ENCODE measurements at regions not wholly inside any gene's neighbourhood (a gene's known extent, or its start where the extent isn't known, plus 50 kb on each side); places are given as distances from the start of the nearest gene placed in this dataset.
A peak's percentile ranks its signal among the peaks of the same experiment; 100 is the strongest.

DNA sequence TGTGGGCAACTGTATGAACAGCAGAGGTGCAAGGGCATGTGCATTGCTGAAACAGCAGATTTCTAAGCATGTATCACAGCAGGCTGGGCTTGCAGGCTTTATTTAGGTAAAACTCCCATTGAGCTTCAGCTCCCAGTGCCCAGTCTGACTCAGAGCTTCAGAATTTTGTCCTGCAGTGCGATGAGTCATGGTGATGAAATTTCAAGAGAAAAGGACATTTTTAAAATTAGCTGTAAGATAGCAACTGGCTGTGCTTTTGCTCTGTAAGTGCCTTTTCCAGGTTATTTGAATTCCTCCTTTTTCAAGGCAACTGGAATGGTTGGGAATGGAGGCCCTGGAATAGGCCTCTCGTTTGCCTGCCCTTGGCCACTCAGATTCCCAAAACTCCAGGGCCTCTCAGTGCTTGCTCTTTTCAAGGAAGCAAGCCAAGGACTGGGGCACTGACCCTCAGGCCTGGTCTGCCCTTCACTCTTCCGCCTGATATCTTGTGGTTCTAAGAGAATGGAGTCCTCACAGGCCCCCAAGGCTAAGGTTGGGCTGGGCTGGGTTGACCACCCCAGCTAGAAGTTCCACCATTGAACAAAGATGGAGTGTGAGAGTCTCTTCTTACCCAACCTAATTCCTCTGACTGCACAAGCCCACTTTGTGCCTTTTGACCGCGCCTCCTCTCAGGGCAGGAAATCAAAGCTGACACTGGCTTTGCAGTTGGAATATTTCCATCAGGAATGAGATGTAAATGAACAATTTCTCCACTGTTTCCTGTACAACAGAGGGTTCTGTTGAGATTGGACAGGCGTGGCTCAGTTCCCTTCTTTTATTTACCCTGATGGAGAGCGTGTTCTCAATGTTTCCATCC is 59.5 kb upstream of the PRSS23 start (continued):
- TF ChIP-seq, protein P1, sequence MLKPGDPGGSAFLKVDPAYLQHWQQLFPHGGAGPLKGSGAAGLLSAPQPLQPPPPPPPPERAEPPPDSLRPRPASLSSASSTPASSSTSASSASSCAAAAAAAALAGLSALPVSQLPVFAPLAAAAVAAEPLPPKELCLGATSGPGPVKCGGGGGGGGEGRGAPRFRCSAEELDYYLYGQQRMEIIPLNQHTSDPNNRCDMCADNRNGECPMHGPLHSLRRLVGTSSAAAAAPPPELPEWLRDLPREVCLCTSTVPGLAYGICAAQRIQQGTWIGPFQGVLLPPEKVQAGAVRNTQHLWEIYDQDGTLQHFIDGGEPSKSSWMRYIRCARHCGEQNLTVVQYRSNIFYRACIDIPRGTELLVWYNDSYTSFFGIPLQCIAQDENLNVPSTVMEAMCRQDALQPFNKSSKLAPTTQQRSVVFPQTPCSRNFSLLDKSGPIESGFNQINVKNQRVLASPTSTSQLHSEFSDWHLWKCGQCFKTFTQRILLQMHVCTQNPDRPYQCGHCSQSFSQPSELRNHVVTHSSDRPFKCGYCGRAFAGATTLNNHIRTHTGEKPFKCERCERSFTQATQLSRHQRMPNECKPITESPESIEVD (tag by site-specific recombination; IDR thresholded peaks at IDR 0.05), result peak; percentile 87
- TF ChIP-seq ZNF785 (tag by site-specific recombination; IDR thresholded peaks at IDR 0.05) (no peak), OVOL3 (tag by site-specific recombination; IDR thresholded peaks at IDR 0.05) (no peak), FEZF1 (tag by site-specific recombination; IDR thresholded peaks at IDR 0.05) (peak; percentile 98), ZBTB21 (tag by site-specific recombination; IDR thresholded peaks at IDR 0.05) (peak; percentile 41; the same call in 1 of the 2 replicates), ZNF324 (tag by site-specific recombination; IDR thresholded peaks at IDR 0.05) (peak; percentile 26; the same call in 1 of the 2 replicates), PRDM1 (tag by site-specific recombination; IDR thresholded peaks at IDR 0.05) (peak; percentile 41; the same call in 1 of the 2 replicates), ZNF707 (tag by site-specific recombination; IDR thresholded peaks at IDR 0.05) (no peak), ZNF24 (tag by site-specific recombination; IDR thresholded peaks at IDR 0.05) (0 out of 2 replicates have a peak, but pooled peaks have one; percentile 37), ZNF391 (tag by site-specific recombination; IDR thresholded peaks at IDR 0.05; ENCODE audit: borderline replicate concordance, low read depth) (no peak), ZNF629 (tag by site-specific recombination; IDR thresholded peaks at IDR 0.05) (peak; percentile 79), ZNF521 (tag by site-specific recombination; IDR thresholded peaks at IDR 0.05) (no peak), ZBTB20 (tag by site-specific recombination; IDR thresholded peaks at IDR 0.05) (peak; percentile 55; the same call in 1 of the 2 replicates), ZNF654 (tag by site-specific recombination; IDR thresholded peaks at IDR 0.05; ENCODE audit: low read depth) (peak; percentile 5; the same call in 1 of the 2 replicates), ZNF701 (tag by site-specific recombination; IDR thresholded peaks at IDR 0.05) (no peak), ZIC2 (tag by site-specific recombination; IDR thresholded peaks at IDR 0.05) (peak; percentile 48), HOXA7 (CRISPR knock-in tag; IDR thresholded peaks at IDR 0.05; ENCODE audit: borderline replicate concordance) (no peak), SP7 (tag by site-specific recombination; IDR thresholded peaks at IDR 0.05) (peak; percentile 62; the same call in 1 of the 2 replicates), ZNF544 (tag by site-specific recombination; IDR thresholded peaks at IDR 0.05) (no peak), MZF1 (tag by site-specific recombination; IDR thresholded peaks at IDR 0.05; ENCODE audit: borderline replicate concordance) (no peak), ZNF366 (tag by site-specific recombination; conservative IDR thresholded peaks at IDR 0.05) (peak; percentile 46), ZEB2 (tag by site-specific recombination; IDR thresholded peaks at IDR 0.05) (peak; percentile 79), ZNF660 (tag by site-specific recombination; IDR thresholded peaks at IDR 0.05) (peak; percentile 73; the same call in 1 of the 2 replicates), ZXDB (tag by site-specific recombination; IDR thresholded peaks at IDR 0.05) (0 out of 2 replicates have a peak, but pooled peaks have one; percentile 35)
- TF ChIP-seq, protein P2, sequence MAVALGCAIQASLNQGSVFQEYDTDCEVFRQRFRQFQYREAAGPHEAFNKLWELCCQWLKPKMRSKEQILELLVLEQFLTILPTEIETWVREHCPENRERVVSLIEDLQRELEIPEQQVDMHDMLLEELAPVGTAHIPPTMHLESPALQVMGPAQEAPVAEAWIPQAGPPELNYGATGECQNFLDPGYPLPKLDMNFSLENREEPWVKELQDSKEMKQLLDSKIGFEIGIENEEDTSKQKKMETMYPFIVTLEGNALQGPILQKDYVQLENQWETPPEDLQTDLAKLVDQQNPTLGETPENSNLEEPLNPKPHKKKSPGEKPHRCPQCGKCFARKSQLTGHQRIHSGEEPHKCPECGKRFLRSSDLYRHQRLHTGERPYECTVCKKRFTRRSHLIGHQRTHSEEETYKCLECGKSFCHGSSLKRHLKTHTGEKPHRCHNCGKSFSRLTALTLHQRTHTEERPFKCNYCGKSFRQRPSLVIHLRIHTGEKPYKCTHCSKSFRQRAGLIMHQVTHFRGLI (tag by site-specific recombination; IDR thresholded peaks at IDR 0.05), result peak; percentile 54; the same call in 1 of the 2 replicates
- TF ChIP-seq, protein P3, sequence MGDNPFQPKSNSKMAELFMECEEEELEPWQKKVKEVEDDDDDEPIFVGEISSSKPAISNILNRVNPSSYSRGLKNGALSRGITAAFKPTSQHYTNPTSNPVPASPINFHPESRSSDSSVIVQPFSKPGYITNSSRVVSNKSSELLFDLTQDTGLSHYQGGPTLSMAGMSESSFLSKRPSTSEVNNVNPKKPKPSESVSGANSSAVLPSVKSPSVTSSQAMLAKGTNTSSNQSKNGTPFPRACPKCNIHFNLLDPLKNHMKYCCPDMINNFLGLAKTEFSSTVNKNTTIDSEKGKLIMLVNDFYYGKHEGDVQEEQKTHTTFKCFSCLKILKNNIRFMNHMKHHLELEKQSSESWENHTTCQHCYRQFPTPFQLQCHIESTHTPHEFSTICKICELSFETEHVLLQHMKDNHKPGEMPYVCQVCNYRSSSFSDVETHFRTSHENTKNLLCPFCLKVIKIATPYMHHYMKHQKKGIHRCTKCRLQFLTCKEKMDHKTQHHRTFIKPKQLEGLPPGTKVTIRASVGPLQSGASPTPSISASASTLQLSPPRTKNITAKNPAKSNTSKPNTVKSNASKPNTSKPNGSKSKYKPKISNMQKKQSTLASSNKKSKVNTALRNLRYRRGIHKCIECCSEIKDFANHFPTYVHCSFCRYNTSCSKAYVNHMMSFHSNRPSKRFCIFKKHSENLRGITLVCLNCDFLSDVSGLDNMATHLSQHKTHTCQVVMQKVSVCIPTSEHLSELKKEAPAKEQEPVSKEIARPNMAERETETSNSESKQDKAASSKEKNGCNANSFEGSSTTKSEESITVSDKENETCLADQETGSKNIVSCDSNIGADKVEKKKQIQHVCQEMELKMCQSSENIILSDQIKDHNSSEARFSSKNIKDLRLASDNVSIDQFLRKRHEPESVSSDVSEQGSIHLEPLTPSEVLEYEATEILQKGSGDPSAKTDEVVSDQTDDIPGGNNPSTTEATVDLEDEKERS (tag by site-specific recombination; IDR thresholded peaks at IDR 0.05), result no peak
- TF ChIP-seq, protein P4, sequence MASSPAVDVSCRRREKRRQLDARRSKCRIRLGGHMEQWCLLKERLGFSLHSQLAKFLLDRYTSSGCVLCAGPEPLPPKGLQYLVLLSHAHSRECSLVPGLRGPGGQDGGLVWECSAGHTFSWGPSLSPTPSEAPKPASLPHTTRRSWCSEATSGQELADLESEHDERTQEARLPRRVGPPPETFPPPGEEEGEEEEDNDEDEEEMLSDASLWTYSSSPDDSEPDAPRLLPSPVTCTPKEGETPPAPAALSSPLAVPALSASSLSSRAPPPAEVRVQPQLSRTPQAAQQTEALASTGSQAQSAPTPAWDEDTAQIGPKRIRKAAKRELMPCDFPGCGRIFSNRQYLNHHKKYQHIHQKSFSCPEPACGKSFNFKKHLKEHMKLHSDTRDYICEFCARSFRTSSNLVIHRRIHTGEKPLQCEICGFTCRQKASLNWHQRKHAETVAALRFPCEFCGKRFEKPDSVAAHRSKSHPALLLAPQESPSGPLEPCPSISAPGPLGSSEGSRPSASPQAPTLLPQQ (tag by site-specific recombination; IDR thresholded peaks at IDR 0.05), result peak; percentile 36; the same call in 1 of the 2 replicates
- TF ChIP-seq, protein P5, sequence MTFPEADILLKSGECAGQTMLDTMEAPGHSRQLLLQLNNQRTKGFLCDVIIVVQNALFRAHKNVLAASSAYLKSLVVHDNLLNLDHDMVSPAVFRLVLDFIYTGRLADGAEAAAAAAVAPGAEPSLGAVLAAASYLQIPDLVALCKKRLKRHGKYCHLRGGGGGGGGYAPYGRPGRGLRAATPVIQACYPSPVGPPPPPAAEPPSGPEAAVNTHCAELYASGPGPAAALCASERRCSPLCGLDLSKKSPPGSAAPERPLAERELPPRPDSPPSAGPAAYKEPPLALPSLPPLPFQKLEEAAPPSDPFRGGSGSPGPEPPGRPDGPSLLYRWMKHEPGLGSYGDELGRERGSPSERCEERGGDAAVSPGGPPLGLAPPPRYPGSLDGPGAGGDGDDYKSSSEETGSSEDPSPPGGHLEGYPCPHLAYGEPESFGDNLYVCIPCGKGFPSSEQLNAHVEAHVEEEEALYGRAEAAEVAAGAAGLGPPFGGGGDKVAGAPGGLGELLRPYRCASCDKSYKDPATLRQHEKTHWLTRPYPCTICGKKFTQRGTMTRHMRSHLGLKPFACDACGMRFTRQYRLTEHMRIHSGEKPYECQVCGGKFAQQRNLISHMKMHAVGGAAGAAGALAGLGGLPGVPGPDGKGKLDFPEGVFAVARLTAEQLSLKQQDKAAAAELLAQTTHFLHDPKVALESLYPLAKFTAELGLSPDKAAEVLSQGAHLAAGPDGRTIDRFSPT (tag by site-specific recombination; IDR thresholded peaks at IDR 0.05), result peak; percentile 88
- TF ChIP-seq, protein P6, sequence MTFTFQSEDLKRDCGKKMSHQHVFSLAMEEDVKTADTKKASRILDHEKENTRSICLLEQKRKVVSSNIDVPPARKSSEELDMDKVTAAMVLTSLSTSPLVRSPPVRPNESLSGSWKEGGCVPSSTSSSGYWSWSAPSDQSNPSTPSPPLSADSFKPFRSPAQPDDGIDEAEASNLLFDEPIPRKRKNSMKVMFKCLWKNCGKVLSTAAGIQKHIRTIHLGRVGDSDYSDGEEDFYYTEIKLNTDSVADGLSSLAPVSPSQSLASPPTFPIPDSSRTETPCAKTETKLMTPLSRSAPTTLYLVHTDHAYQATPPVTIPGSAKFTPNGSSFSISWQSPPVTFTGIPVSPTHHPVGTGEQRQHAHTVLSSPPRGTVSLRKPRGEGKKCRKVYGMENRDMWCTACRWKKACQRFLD (tag by site-specific recombination; IDR thresholded peaks at IDR 0.05), result no peak

Data from HEK293 (cell line).